ENCODE measurements at regions not wholly inside any gene's neighbourhood (a gene's known extent, or its start where the extent isn't known, plus 50 kb on each side); places are given as distances from the start of the nearest gene placed in this dataset.

- TF ChIP-seq CTCF (IDR thresholded peaks at IDR 0.05) = no peak
- TF ChIP-seq POLR2A (IDR thresholded peaks at IDR 0.05) = no peak
Measured at GRCh38 chr12:82609234-82609914, 77.3 kb upstream of the TMTC2 start.
